HG03342 (cell line): ENCODE measurements at regions not wholly inside any gene's neighbourhood (a gene's known extent, or its start where the extent isn't known, plus 50 kb on each side); places are given as distances from the start of the nearest gene placed in this dataset.
"Not testable (repeated sequence)": the region's sequence is repeated elsewhere in the genome, so short reads cannot be mapped to it uniquely, and the experiment has no call there.

ENCODE experiments used
- ATAC-seq: cut with Tn5 transposase; IDR thresholded peaks from one replicate; pipeline ENCODE4 v1.9.1; 2021; ENCODE audit warnings: mild to moderate bottlenecking, moderate library complexity; ENCODE audit not compliant: unreplicated experiment

GRCh38 chr16:9141813-9142212, 50.4 kb downstream of the HAPSTR1 start:
- ATAC-seq = no peak

DNA sequence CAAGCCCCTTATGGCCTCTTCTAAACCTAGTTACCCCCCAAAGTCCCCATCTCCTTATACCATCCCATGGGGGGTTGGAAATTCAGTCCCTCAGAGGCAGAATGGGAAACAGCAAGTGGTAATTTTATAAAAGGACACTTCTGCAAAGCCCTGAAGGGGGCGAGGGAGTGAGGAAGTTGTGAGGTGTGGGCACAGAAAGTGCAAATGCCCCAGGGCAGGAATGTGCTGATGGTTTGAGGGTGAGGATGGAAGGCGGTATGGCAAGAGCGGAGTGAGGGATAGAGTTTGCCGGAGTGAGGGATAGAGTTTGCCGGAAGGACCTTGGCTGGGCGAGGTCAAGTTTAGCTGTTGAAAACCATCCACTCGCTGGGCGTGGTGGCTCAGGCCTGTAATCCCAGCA, 52.7 kb downstream of the HAPSTR1 start:
- ATAC-seq = no peak

DNA sequence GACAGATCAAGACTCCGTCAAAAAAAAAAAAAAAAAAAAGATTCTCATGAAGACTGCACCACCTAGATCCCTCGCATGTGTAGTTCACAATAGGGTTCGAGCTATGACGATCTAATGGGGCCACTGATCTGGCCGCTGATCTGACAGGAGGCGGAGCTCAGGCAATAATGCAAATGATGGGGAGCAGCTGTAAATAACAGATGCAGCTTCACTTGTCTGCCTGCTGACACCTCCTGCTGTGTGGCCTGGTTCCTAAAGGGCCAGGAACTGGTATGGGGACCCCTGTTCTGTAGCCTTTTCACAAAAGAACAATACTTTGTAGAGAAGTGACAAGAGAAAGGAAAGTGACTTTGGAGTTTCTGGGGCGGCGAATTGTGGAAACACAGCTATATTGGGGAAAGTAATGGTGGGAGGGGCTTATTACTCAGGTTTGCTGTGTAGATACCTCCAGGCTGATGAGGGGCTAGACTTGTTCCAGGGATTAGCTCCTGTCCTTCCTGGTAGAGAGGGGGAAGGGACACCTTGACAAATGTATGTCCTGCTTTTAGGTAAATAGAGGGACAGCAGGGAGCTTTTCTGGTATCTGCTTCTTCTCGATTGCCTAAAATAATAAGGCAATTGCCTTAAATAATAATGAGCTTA, 57.1 kb downstream of the HAPSTR1 start:
- no peak for ATAC-seq

- ATAC-seq = no peak
Observed at GRCh38 chr16:9151074-9151473, 59.6 kb downstream of the HAPSTR1 start.

DNA sequence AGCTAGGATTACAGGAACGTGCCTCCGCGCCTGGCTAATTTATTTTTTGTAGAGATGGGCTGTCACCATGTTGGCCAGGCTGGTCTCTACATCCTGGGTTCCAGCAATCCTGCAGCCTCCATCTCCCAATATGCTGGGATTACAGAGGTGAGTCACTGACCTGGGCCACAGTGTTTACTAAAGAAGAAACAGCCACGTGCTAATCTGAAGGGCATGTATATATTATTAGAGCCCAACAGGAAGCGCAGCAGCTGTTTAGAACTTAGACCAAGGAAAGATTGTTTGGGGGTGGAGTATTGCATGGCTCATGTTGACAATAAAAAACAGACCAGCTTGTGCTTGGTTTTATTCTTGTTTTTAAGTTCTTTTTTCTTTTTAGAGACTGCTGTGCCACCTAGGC, 60.2 kb downstream of the HAPSTR1 start:
- ATAC-seq = no peak

DNA sequence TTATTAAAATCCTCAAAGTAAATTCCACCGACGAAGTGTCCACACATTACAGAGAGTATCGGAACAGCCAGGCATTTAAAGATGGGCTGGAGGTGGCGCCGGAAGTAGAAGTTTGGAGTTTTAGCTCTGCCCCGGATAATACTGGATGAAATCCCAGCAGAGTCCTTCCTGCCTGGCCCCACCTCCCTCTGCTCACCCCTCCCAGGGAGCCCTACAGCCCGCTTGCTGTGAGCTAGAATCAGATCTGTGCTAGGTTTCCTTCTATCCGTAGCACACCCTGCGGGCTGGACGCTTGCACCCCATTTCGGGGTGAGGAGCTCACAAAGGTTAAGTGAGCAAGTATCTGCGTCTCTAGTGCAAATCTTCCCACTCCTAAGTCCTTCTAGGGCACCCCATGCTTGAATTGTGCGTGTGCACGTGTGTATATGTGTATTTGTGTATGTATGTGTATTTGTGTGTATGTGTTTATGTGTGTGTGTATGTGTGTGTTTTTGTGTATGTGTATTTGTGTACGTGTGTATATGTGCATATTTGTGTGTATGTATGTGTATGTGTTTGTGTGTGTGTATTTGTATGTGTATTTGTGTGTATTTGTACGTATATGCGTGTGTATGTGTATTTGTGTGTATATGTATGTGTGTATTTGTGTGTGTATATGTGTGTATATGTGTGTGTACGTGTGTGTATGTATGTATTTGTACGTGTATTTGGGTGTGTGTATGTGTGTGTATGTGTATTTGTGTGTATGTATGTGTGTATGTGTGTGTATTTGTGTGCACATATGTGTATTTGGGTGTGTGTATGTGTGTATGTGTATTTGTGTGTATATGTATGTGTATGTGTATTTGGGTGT, 61.4 kb downstream of the HAPSTR1 start:
- no peak for ATAC-seq

DNA sequence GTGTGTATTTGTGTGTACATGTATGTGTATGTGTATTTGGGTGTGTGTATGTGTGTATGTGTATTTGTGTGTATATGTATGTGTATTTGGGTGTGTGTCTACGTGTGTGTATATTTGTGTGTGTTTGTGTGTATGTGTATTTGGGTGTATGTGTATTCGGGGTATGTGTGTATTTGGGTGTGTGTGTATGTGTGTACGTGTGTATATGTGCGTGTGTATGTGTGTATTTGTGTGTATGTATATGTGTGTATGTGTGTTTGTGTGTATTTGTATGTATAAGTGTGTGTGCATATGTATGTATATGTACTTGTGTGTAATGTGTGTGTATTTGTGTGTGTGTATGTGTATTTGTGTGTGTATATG, 62.0 kb downstream of the HAPSTR1 start:
- ATAC-seq = no peak

DNA sequence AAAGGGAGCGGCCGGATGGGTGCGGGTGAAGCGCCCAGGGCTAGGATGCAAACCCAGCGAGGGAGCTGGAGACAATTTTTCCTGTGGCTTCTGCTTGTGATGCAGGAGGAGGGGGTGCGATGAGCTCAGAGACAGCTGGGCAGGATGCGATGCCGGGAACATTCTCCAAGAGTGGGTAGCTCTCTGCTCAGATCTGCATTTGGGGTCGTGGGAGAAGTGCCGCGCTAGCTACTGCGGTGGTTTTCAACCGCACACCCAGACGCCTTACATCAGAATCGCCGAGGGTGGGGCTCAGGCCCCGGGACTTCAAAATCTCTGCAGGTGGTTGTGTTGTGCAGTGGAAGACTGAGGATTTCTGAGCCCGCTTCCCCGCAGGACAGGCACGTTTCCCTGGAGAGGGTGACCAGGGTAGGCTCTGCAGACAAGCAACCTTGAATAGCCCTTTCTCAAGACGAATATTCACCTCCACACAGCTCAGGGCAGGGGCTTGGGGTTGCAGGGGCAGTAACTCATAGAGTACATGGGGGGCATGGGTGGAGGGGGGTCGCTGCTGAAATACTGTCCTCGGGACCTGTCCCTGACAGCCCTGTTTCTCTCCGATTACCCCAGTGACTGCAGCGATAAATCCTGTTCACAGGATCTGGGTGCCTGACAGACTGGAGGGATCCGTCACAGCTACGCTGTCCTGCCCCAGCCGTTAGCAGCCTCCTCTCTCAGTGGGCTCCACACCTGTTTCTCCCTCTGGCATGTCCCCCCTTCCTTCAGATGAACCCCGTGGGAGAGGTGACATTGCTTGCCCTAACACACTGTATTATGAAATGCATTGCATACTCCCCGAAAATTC, 63.3 kb downstream of the HAPSTR1 start:
- ATAC-seq = no peak

DNA sequence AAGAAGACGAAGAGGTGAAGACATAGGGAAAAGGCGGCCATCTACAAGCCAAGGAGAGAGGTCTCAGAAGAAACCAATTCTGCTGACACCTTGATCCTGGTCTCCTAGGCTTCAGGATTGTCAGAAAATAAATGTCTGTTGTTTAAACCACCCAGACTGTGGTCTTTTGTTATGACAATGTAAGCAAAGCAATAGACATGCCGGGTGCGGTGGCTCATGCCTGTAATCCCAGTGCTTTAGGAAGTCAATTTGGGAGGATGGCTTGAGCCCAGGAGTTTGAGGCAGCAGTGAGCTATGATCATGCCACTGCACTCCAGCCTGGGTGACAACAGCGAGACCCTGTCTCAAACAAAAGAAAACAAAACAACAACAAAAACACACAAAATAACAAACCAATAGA, 64.4 kb downstream of the HAPSTR1 start:
- ATAC-seq = no peak

- no peak for ATAC-seq
Observed at GRCh38 chr16:9159839-9160550, 68.6 kb downstream of the HAPSTR1 start.

DNA sequence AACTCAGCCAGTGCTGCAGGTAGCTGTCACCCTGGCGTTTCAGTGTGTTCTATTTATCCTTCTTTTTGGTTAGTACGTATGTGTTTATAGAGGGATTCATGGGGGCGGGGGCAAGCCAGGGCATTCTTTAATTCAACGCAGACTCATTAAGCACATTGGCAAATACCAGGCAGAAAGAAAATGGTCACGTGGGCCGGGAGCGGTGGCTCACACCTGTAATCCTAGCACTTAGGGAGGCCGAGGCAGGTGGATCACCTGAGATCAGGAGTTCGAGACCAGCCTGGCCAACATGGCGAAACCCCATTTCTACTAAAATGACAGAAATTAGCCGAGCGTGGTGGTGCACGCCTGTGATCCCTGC, 69.1 kb downstream of the HAPSTR1 start:
- no peak for ATAC-seq

DNA sequence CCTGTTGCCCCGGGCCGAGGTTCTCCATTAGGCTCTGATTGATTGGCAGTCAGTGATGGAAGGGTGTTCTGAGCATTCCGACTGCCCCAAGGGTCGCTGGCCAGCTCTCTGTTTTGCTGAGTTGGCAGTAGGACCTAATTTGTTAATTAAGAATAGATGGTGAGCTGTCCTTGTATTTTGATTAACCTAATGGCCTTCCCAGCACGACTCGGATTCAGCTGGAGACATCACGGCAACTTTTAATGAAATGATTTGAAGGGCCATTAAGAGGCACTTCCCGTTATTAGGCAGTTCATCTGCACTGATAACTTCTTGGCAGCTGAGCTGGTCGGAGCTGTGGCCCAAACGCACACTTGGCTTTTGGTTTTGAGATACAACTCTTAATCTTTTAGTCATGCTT, 74.2 kb downstream of the HAPSTR1 start:
- no peak for ATAC-seq

- ATAC-seq = not testable (repeated sequence)
Observed at GRCh38 chr16:9166326-9166993, 75.0 kb downstream of the HAPSTR1 start.

DNA sequence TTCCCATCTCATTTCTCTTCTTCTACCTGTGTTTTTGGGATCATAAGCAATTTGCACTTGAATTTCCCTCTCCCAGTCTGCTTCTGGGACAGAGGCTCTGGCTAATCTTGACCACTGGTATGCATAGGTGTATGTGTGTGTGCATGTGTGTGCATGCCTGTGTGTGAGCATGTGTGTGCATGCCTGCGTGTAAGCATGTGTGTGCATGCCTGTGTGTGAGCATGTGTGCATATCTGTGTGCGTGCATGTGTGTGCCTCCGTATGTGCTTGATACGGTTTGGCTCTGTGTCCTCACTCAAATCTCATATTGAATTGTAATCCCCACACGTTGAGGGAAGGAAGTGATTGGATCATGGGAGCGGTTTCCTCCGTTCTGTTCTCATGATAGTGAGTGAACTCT, 77.7 kb downstream of the HAPSTR1 start:
- ATAC-seq = no peak

GRCh38 chr16:9170470-9170869, 79.0 kb downstream of the HAPSTR1 start:
- ATAC-seq = no peak

DNA sequence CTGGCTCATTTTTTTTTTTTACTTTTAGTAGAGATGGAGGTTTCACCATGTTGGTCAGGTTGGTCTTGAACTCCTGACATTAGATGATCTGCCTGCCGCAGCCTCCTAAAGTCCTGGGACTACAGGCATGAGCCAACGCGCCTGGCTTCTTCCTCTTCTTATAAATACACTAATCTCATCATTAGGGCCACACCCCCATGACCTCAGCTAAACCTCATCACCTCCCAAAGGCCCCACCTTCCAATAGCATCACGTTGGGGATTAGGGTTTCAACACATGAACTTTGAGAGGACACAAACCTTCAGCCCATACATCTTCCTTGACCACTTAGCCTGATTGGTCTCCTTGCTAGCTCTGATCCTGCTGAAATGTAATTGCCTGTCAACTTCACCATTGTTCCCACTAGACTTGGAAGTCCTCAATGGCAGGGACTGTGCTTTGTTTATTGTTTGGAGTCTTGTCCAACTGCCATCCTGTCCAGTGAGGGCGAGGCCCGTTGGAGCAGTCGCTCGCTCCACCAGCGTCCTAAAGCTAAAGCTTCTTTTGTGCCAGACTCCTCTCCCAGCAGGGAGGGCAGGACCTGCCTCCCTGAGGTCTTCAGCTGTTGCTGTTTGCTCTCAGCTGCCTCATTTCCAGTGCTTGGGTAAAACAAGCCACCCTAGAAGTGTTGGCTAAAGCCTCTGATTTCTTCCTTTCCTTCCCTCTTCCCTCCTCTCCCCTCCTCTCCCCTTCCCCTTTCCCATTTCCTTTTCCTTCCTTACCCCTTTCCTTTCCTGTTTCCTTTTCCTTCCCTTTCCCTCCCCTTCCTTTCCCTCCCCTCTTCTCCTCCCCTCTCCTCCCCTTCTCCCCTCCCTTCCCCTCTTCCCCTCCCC, 85.3 kb downstream of the HAPSTR1 start:
- ATAC-seq = no peak

DNA sequence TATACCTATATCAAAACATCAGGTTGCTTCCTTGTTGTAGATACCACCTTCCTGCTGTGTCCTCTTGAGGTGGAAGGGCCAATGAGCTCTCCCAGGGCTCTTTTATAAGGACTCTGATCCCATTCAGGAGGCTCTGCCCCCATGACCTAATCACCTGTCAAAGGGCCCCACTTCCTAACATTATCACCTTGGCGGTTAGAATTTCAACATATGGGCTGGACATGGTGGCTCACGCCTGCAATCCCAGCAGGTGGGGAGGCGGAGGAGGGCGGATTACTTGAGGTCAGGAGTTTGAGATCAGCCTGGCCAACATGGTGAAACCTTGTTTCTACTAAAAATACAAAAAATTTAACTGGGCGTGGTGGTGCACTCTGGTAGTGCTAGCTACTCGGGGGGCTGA, 86.4 kb downstream of the HAPSTR1 start:
- no peak for ATAC-seq

GRCh38 chr16:9183682-9184353, 92.4 kb downstream of the HAPSTR1 start:
- ATAC-seq = no peak

DNA sequence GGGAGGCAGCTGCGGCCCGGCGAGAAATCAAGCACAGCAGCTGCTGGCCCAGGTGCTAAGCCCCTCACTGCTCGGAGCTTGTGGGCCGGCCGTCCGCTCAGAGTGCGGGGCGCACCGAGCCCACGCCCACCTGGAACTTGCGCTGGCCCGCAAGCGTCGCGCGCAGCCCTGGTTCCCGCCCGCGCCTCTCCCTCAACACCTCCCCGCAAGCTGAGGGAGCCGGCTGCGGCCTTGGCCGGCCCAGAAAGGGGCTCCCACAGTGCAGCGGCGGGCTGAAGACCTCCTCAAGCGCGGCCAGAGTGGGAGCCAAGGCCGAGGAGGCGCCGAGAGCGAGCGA, 92.9 kb downstream of the HAPSTR1 start:
- no peak for ATAC-seq
